ENCODE measurements at regions not wholly inside any gene's neighbourhood (a gene's known extent, or its start where the extent isn't known, plus 50 kb on each side); places are given as distances from the start of the nearest gene placed in this dataset.

- TF ChIP-seq CTCF (IDR thresholded peaks at IDR 0.05; ENCODE audit: insufficient read depth, missing control alignments): no peak
- no peak for DNase-seq (ENCODE audit: insufficient read length, low spot score)
- FAIRE-seq: no peak
Observed at GRCh38 chr22:48907591-48907990, 920.1 kb downstream of the BRD1 start.

GRCh38 chr22:48906216-48906835 is 921.3 kb downstream of the BRD1 start:
- TF ChIP-seq CTCF (IDR thresholded peaks at IDR 0.05; ENCODE audit: insufficient read depth, missing control alignments): no peak

GRCh38 chr22:48905206-48905975 is 922.3 kb downstream of the BRD1 start:
- TF ChIP-seq CTCF (IDR thresholded peaks at IDR 0.05; ENCODE audit: insufficient read depth, missing control alignments): no peak
- FAIRE-seq (no peak), DNase-seq (ENCODE audit: insufficient read length, low spot score) (no peak)

More at GRCh38 chr22:48906216-48906835, 921.3 kb downstream of the BRD1 start:
- DNase-seq (ENCODE audit: insufficient read length, low spot score) (no peak), FAIRE-seq (no peak)

DNA sequence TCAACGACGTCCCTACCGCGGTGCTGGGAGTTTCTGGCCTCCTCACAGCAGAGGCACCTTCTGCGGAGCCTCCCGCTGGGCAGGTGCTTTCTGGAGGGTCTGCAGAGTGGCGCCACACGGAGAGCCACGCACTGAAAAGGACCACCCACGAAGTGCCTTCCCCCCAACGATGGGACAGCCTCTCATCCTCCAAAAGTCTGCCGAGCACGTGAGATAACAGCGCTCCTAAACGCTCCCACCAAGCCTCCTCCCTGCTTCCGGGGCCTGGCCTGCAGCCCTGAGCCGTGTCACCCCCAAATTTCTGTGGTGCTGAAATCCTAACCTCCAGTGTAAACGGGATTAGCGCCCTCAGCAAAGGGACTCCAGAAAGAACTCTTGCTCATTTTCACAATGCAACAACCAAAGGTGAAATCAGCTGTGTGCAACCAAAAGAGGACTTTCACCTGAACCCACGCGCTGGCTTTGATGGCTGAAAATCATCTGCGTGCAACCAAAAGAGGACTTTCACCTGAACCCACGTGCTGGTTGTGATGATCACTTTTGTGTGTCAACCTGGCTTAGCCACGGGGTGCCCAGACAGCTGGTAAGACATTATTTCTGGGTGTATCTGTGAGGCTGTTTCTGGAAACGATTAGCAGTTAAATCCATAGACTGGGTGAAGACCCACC is 924.6 kb downstream of the BRD1 start:
- no peak for DNase-seq (ENCODE audit: insufficient read length, low spot score)
- no peak for TF ChIP-seq CTCF (IDR thresholded peaks at IDR 0.05; ENCODE audit: insufficient read depth, missing control alignments)
- no peak for FAIRE-seq

- DNase-seq (ENCODE audit: insufficient read length, low spot score): no peak
- FAIRE-seq: no peak
- no peak for TF ChIP-seq CTCF (IDR thresholded peaks at IDR 0.05; ENCODE audit: insufficient read depth, missing control alignments)
Observed at GRCh38 chr22:48902001-48902869, 925.4 kb downstream of the BRD1 start.

DNA sequence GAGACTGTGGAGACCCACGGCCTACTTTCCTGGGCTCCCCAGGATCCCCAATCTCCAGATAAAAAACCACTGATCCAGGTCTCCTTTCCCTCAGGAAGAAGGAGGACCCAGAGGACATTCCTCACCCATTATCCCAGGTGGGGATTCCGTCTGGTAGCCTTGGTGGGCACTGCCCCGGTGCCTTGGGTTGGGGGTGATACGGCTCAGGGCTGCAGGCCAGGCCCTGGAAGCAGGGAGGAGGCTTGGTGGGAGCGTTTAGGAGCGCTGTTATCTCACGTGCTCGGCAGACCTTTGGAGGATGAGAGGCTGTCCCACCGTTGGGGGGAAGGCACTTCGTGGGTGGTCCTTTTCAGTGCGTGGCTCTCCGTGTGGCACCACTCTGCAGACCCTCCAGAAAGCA is 926.3 kb downstream of the BRD1 start:
- no peak for FAIRE-seq
- no peak for DNase-seq (ENCODE audit: insufficient read length, low spot score)
- no peak for TF ChIP-seq CTCF (IDR thresholded peaks at IDR 0.05; ENCODE audit: insufficient read depth, missing control alignments)

All from D721Med (cell line).